ENCODE measurements at regions not wholly inside any gene's neighbourhood (a gene's known extent, or its start where the extent isn't known, plus 50 kb on each side); places are given as distances from the start of the nearest gene placed in this dataset.

GRCh38 chr18:60671021-60671420 lies 298.4 kb upstream of the MC4R start:
- Histone ChIP-seq H3K9me3 (ENCODE audit: control insufficient read depth, low read depth, low read length) (no peaks in the 10 kb centered on the region), H3T11ph (ENCODE audit: low read length) (no peak overlapping the region), H4K20me1 (ENCODE audit: control insufficient read depth, insufficient read depth, insufficient read length) (no peaks in the 10 kb centered on the region), H2AK5ac (ENCODE audit: insufficient read length, low read length) (no peak overlapping the region), H4K5ac (ENCODE audit: insufficient read length, low read depth, low read length) (no peak overlapping the region), H2AFZ (ENCODE audit: low read length) (no peak overlapping the region), H3K27ac (ENCODE audit: insufficient read length, low read depth, low read length) (no peak overlapping the region), H3K14ac (ENCODE audit: insufficient read depth, low read length) (no peak overlapping the region), H4K8ac (replicated peaks; ENCODE audit: insufficient read length, low read depth, low read length) (no peak overlapping the region), H3K18ac (ENCODE audit: insufficient read length, low read depth, low read length) (no peak overlapping the region), H3K4me1 (ENCODE audit: insufficient read depth, low read length) (no peaks in the 10 kb centered on the region; the same call in 1 of the 2 replicates), H3K9ac (ENCODE audit: extremely low read depth, insufficient read length, low read length) (no peak overlapping the region), H3K56ac (ENCODE audit: insufficient read length, low read depth, low read length) (no peak overlapping the region), H2BK20ac (ENCODE audit: low read depth, low read length, poor library complexity, severe bottlenecking) (no peak overlapping the region), H3K79me1 (ENCODE audit: insufficient read depth, low read depth, low read length, poor library complexity, severe bottlenecking) (no peaks in the 10 kb centered on the region), H2BK15ac (ENCODE audit: low read depth, low read length) (no peak overlapping the region), H4K91ac (ENCODE audit: insufficient read length, low read depth, low read length) (no peak overlapping the region), H3K23me2 (ENCODE audit: insufficient read length, low read depth, low read length, poor library complexity, severe bottlenecking) (no peaks in the 10 kb centered on the region), H3K27me3 (ENCODE audit: insufficient read depth, low read length) (no peaks in the 10 kb centered on the region), H3K79me2 (ENCODE audit: insufficient read depth, low read length) (no peaks in the 10 kb centered on the region), H3K4ac (ENCODE audit: low read depth, low read length) (no peak overlapping the region), H2BK120ac (ENCODE audit: low read depth, low read length, poor library complexity, severe bottlenecking) (no peak overlapping the region), H3K4me2 (ENCODE audit: insufficient read depth, insufficient read length, low read length) (no peak overlapping the region), H2BK5ac (ENCODE audit: insufficient read length, low read length) (no peak overlapping the region), H2BK12ac (ENCODE audit: insufficient read length, low read depth, low read length) (no peak overlapping the region), H3K23ac (ENCODE audit: insufficient read length, low read depth, low read length) (no peak overlapping the region)
- H3K27me3 Mint-ChIP-seq (ENCODE audit: low read depth): no peaks in the 10 kb centered on the region
- WGBS (ENCODE audit: extremely low coverage, insufficient read length, low lambda C conversion rate): no CpG with 5 or more reads among the region's 1 CpG
- H3K9me3 Mint-ChIP-seq: no peaks in the 10 kb centered on the region; a peak in 1 of 5 replicates
- no peak overlapping the region for H3K4me3 Mint-ChIP-seq
- no peak for DNase-seq
- no peak overlapping the region; a peak in 1 of 7 replicates for H3K27ac Mint-ChIP-seq
- peaks cover 6 to 9% of the 10 kb centered on the region in 2 experiments for H3K4me1 Mint-ChIP-seq
- H3K36me3 Mint-ChIP-seq (ENCODE audit: insufficient read depth in 1 of 3, low read depth in 3 of 3): no peaks in the 10 kb centered on the region
- no peak for TF ChIP-seq CTCF (conservative IDR thresholded peaks at IDR 0.05)
